WTC11 (cell line): ENCODE measurements at regions not wholly inside any gene's neighbourhood (a gene's known extent, or its start where the extent isn't known, plus 50 kb on each side); places are given as distances from the start of the nearest gene placed in this dataset.

ENCODE experiments used
- CREB1 ChIP-seq: sonication (generic); formaldehyde crosslinking; IDR thresholded peaks from 2 replicates; pipeline ENCODE4 v1.8.0; 2023; ENCODE audit warnings: mild to moderate bottlenecking, missing genetic modification reagents
- CREM ChIP-seq: sonication (generic); formaldehyde crosslinking; IDR thresholded peaks from 2 replicates; pipeline ENCODE4 v1.8.1; 2022; ENCODE audit warnings: mild to moderate bottlenecking, missing genetic modification reagents, moderate library complexity
- CTCF ChIP-seq: fragments of 200-600 bp; IDR thresholded peaks from 2 replicates; pipeline ENCODE4 v1.8.0; 2022; ENCODE audit warnings: antibody characterized with exemption
- HMGXB4 ChIP-seq: sonication (generic); formaldehyde crosslinking; IDR thresholded peaks from 2 replicates; pipeline ENCODE4 v1.8.1; 2023; ENCODE audit warnings: mild to moderate bottlenecking, moderate library complexity, missing genetic modification reagents
- MXD4 ChIP-seq: fragments of 250-450 bp; sonication (Bioruptor Pico); IDR thresholded peaks from 2 replicates; pipeline ENCODE4 v1.8.0; 2021; ENCODE audit warnings: mild to moderate bottlenecking, moderate library complexity, borderline replicate concordance
- NR2C2 ChIP-seq: sonication (generic); formaldehyde crosslinking; IDR thresholded peaks from 2 replicates; pipeline ENCODE4 v1.8.0; 2022; ENCODE audit warnings: mild to moderate bottlenecking, missing genetic modification reagents
- OVOL2 ChIP-seq: fragments of 250-450 bp; sonication (Bioruptor Pico); IDR thresholded peaks from 2 replicates; pipeline ENCODE4 v1.9.0; 2021; ENCODE audit warnings: mild to moderate bottlenecking, borderline replicate concordance
- USF2 ChIP-seq: sonication (generic); formaldehyde crosslinking; IDR thresholded peaks from 2 replicates; pipeline ENCODE4 v1.8.1; 2023; ENCODE audit warnings: mild to moderate bottlenecking, missing genetic modification reagents, moderate library complexity
- ZNF121 ChIP-seq: sonication (generic); formaldehyde crosslinking; IDR thresholded peaks from 2 replicates; pipeline ENCODE4 v1.8.0; 2023; ENCODE audit warnings: missing genetic modification reagents
- TF ChIP-seq, protein P1 (sequence below): sonication (generic); formaldehyde crosslinking; IDR thresholded peaks from 2 replicates; pipeline ENCODE4 v1.8.0; 2022; ENCODE audit warnings: mild to moderate bottlenecking, missing genetic modification reagents
- TF ChIP-seq, protein P2 (sequence below): sonication (generic); formaldehyde crosslinking; conservative IDR thresholded peaks from 2 replicates; pipeline ENCODE4 v1.8.1; 2022; ENCODE audit warnings: mild to moderate bottlenecking, missing genetic modification reagents
- TF ChIP-seq, protein P3 (sequence below): sonication (generic); formaldehyde crosslinking; IDR thresholded peaks from 2 replicates; pipeline ENCODE4 v1.8.0; 2023; ENCODE audit warnings: missing genetic modification reagents, mild to moderate bottlenecking, borderline replicate concordance
- TF ChIP-seq, protein P4 (sequence below): fragments of 250-450 bp; sonication (Bioruptor Pico); IDR thresholded peaks from 2 replicates; pipeline ENCODE4 v2.1.2; 2022; ENCODE audit warnings: mild to moderate bottlenecking, moderate library complexity

DNA sequence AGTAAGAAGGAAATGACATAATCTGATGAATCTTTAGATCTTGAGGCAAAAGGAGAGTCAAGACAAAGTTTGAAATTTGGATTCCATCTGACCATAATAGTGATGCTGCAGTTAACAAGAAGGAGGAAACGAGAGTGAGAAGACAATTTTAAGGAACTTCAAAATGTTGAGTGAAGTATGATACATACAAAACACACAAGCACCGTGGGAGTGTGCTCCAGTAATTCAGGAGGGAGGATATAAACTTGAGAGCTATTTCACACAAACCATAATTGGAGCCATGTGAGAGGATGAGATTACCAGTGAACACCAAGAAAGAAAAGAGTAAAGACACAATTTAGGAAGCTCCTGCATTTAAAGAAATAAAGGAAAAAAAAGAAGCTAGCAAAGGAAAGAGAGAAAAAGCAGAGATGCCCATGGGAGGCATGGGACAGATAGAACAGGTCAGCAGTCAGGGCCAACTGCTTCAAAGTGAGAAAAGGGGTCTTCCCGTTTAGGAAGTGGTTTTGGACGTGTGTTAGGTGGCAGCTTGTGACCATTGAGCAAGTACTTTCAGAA is 150.7 kb upstream of the SLC7A11 start:
- no peak for TF ChIP-seq CTCF
- TF ChIP-seq, protein P1, sequence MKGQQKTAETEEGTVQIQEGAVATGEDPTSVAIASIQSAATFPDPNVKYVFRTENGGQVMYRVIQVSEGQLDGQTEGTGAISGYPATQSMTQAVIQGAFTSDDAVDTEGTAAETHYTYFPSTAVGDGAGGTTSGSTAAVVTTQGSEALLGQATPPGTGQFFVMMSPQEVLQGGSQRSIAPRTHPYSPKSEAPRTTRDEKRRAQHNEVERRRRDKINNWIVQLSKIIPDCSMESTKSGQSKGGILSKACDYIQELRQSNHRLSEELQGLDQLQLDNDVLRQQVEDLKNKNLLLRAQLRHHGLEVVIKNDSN (CRISPR knock-in tag) = no peak
- TF ChIP-seq, protein P2, sequence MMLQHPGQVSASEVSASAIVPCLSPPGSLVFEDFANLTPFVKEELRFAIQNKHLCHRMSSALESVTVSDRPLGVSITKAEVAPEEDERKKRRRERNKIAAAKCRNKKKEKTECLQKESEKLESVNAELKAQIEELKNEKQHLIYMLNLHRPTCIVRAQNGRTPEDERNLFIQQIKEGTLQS = no peak
- TF ChIP-seq ZNF121 (CRISPR knock-in tag) = no peak
- TF ChIP-seq NR2C2 = no peak
- no peak for TF ChIP-seq OVOL2
- TF ChIP-seq, protein P3, sequence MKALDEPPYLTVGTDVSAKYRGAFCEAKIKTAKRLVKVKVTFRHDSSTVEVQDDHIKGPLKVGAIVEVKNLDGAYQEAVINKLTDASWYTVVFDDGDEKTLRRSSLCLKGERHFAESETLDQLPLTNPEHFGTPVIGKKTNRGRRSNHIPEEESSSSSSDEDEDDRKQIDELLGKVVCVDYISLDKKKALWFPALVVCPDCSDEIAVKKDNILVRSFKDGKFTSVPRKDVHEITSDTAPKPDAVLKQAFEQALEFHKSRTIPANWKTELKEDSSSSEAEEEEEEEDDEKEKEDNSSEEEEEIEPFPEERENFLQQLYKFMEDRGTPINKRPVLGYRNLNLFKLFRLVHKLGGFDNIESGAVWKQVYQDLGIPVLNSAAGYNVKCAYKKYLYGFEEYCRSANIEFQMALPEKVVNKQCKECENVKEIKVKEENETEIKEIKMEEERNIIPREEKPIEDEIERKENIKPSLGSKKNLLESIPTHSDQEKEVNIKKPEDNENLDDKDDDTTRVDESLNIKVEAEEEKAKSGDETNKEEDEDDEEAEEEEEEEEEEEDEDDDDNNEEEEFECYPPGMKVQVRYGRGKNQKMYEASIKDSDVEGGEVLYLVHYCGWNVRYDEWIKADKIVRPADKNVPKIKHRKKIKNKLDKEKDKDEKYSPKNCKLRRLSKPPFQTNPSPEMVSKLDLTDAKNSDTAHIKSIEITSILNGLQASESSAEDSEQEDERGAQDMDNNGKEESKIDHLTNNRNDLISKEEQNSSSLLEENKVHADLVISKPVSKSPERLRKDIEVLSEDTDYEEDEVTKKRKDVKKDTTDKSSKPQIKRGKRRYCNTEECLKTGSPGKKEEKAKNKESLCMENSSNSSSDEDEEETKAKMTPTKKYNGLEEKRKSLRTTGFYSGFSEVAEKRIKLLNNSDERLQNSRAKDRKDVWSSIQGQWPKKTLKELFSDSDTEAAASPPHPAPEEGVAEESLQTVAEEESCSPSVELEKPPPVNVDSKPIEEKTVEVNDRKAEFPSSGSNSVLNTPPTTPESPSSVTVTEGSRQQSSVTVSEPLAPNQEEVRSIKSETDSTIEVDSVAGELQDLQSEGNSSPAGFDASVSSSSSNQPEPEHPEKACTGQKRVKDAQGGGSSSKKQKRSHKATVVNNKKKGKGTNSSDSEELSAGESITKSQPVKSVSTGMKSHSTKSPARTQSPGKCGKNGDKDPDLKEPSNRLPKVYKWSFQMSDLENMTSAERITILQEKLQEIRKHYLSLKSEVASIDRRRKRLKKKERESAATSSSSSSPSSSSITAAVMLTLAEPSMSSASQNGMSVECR = no peak
- TF ChIP-seq USF2 (CRISPR knock-in tag) = no peak
- no peak for TF ChIP-seq HMGXB4
- TF ChIP-seq CREM (CRISPR knock-in tag) = no peak
- TF ChIP-seq MXD4 (CRISPR knock-in tag) = no peak
- TF ChIP-seq, protein P4, sequence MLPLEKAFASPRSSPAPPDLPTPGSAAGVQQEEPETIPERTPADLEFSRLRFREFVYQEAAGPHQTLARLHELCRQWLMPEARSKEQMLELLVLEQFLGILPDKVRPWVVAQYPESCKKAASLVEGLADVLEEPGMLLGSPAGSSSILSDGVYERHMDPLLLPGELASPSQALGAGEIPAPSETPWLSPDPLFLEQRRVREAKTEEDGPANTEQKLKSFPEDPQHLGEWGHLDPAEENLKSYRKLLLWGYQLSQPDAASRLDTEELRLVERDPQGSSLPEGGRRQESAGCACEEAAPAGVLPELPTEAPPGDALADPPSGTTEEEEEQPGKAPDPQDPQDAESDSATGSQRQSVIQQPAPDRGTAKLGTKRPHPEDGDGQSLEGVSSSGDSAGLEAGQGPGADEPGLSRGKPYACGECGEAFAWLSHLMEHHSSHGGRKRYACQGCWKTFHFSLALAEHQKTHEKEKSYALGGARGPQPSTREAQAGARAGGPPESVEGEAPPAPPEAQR (CRISPR knock-in tag) = no peak
- no peak for TF ChIP-seq CREB1
